ENCODE measurements at regions not wholly inside any gene's neighbourhood (a gene's known extent, or its start where the extent isn't known, plus 50 kb on each side); places are given as distances from the start of the nearest gene placed in this dataset.

DNA sequence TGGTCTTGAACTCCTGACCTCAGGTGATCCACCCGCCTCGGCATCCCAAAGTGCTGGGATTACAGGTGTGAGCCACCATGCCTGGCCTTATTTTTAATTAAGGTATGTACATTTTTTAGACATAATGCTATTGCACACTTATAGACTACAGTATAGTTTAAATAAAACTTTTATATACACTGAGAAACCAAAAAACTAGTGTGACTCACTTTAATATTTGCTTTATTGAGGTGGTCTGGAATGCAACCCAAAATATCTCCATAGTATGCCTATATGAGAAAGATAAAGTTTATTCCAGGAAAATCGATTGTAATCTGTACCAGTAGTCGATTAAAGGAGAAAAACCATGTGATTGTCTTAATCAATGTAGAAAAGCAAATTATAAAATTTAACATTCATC is 85.5 kb upstream of the ERRFI1 start:
- TF ChIP-seq EP300 (IDR thresholded peaks at IDR 0.05; ENCODE audit: borderline replicate concordance) (no peak), TAF1 (IDR thresholded peaks at IDR 0.05; ENCODE audit: low read depth) (no peak), CEBPB (IDR thresholded peaks at IDR 0.05) (no peak), NFIC (IDR thresholded peaks at IDR 0.05) (no peak), FOXM1 (IDR thresholded peaks at IDR 0.05; ENCODE audit: borderline replicate concordance, low read depth) (no peak), TEAD4 (IDR thresholded peaks at IDR 0.05) (no peak), RAD21 (IDR thresholded peaks at IDR 0.05; ENCODE audit: low read depth) (no peak)
- TF ChIP-seq, protein P1, sequence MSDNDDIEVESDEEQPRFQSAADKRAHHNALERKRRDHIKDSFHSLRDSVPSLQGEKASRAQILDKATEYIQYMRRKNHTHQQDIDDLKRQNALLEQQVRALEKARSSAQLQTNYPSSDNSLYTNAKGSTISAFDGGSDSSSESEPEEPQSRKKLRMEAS (IDR thresholded peaks at IDR 0.05), result no peak
- TF ChIP-seq, protein P2, sequence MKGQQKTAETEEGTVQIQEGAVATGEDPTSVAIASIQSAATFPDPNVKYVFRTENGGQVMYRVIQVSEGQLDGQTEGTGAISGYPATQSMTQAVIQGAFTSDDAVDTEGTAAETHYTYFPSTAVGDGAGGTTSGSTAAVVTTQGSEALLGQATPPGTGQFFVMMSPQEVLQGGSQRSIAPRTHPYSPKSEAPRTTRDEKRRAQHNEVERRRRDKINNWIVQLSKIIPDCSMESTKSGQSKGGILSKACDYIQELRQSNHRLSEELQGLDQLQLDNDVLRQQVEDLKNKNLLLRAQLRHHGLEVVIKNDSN (IDR thresholded peaks at IDR 0.05), result no peak
- TF ChIP-seq, protein P3, sequence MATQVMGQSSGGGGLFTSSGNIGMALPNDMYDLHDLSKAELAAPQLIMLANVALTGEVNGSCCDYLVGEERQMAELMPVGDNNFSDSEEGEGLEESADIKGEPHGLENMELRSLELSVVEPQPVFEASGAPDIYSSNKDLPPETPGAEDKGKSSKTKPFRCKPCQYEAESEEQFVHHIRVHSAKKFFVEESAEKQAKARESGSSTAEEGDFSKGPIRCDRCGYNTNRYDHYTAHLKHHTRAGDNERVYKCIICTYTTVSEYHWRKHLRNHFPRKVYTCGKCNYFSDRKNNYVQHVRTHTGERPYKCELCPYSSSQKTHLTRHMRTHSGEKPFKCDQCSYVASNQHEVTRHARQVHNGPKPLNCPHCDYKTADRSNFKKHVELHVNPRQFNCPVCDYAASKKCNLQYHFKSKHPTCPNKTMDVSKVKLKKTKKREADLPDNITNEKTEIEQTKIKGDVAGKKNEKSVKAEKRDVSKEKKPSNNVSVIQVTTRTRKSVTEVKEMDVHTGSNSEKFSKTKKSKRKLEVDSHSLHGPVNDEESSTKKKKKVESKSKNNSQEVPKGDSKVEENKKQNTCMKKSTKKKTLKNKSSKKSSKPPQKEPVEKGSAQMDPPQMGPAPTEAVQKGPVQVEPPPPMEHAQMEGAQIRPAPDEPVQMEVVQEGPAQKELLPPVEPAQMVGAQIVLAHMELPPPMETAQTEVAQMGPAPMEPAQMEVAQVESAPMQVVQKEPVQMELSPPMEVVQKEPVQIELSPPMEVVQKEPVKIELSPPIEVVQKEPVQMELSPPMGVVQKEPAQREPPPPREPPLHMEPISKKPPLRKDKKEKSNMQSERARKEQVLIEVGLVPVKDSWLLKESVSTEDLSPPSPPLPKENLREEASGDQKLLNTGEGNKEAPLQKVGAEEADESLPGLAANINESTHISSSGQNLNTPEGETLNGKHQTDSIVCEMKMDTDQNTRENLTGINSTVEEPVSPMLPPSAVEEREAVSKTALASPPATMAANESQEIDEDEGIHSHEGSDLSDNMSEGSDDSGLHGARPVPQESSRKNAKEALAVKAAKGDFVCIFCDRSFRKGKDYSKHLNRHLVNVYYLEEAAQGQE (IDR thresholded peaks at IDR 0.05; ENCODE audit: low read depth), result no peak

All from Ishikawa (cell line).